Upper lobe of left lung (tissue), 6 donors: ENCODE measurements at regions not wholly inside any gene's neighbourhood (a gene's known extent, or its start where the extent isn't known, plus 50 kb on each side); places are given as distances from the start of the nearest gene placed in this dataset.

ENCODE experiments used
- ATAC-seq, 2 donors: fragments of 200-7000 bp; cut with Tn5 transposase; one replicate each; pipeline ENCODE4 v1.9.1; 2022; ENCODE audit warnings: mild to moderate bottlenecking in 2 of 2, moderate library complexity in 2 of 2; ENCODE audit not compliant: low FRiP score in 2 of 2
- DNase-seq, 2 donors: peaks; one replicate each; pipeline ENCODE4 v3.0.0-alpha.2; 2019 to 2020
- H3K27ac ChIP-seq, 4 donors: fragments of 200-600 bp; sonication (generic); one replicate each; pipeline ENCODE4 v1.5.1; 2016 to 2019
- H3K27me3 ChIP-seq, 4 donors: fragments of 200-600 bp; sonication (generic); one replicate each; pipeline ENCODE4 v1.5.1; 2017 to 2019
- H3K36me3 ChIP-seq, 4 donors: fragments of 200-600 bp; sonication (generic); one replicate each; pipeline ENCODE4 v1.5.1; 2016 to 2019
- H3K4me1 ChIP-seq, 4 donors: fragments of 200-600 bp; sonication (generic); one replicate each; pipeline ENCODE4 v1.5.1; 2018 to 2019
- H3K4me3 ChIP-seq, 4 donors: fragments of 200-600 bp; sonication (generic); one replicate each; pipeline ENCODE4 v1.5.1; 2017 to 2019; ENCODE audit warnings: mild to moderate bottlenecking in 2 of 4, moderate library complexity in 1 of 4
- H3K9me3 ChIP-seq, 4 donors: fragments of 200-600 bp; sonication (generic); one replicate each; pipeline ENCODE4 v1.5.1; 2018 to 2019
- CTCF ChIP-seq, 6 experiments: fragments of 450-650 bp in 4 of 6; fragments of 200-600 bp in 2 of 6; sonication (generic) in 2 of 6; IDR thresholded peaks; one replicate each; pipeline ENCODE4 v1.5.1; 2016 to 2019; ENCODE audit warnings: antibody characterized with exemption in 6 of 6
- EP300 ChIP-seq, 4 donors: sonication (generic); formaldehyde crosslinking; IDR thresholded peaks; one replicate each; pipeline ENCODE4 v1.5.1; 2017; ENCODE audit warnings: antibody characterized with exemption in 4 of 4, control low read depth in 2 of 4
- POLR2A ChIP-seq, 4 donors: fragments of 450-650 bp; IDR thresholded peaks; one replicate each; pipeline ENCODE4 v1.5.1; 2016 to 2017; ENCODE audit warnings: antibody characterized with exemption in 4 of 4, mild to moderate bottlenecking in 2 of 4
- POLR2AphosphoS5 ChIP-seq, 2 donors: sonication (generic); formaldehyde crosslinking; IDR thresholded peaks; one replicate each; pipeline ENCODE4 v1.5.1; 2017; ENCODE audit warnings: antibody characterized with exemption in 2 of 2
- WGBS, 2 donors: methylation state at CpG; one replicate each; pipeline ENCODE4 v1.1.5; 2017 to 2018; 5-methylcytosine and 5-hydroxymethylcytosine counted together
- donor health status: DM: no; HTN: no; CAD: no; lungs with moderate emphysema.
- donor health status: DM: no; HTN: yes; CAD: no; lungs with severe emphysema.

GRCh38 chr6:44500074-44500473 is 112.6 kb downstream of the CDC5L start:
- H3K4me1 ChIP-seq: no peaks in the 10 kb centered on the region
- ATAC-seq: no peak
- WGBS, 2 donors: 98% methylated on average over 6 of the region's 6 CpGs
- TF ChIP-seq POLR2AphosphoS5 (IDR thresholded peaks at IDR 0.05): no peak
- no peak for TF ChIP-seq EP300 (IDR thresholded peaks at IDR 0.05)
- no peak for TF ChIP-seq CTCF (IDR thresholded peaks at IDR 0.05)
- TF ChIP-seq POLR2A (IDR thresholded peaks at IDR 0.05): no peak
- H3K27ac ChIP-seq: no peak overlapping the region
- H3K27me3 ChIP-seq: no peaks in the 10 kb centered on the region
- H3K4me3 ChIP-seq: no peak overlapping the region
- no peak for DNase-seq
- no peaks in the 10 kb centered on the region for H3K36me3 ChIP-seq
- H3K9me3 ChIP-seq: no peaks in the 10 kb centered on the region

GRCh38 chr6:44503471-44503870 is 116.0 kb downstream of the CDC5L start:
- no peak overlapping the region for H3K4me3 ChIP-seq
- ATAC-seq: no peak
- TF ChIP-seq POLR2AphosphoS5 (IDR thresholded peaks at IDR 0.05) (no peak), POLR2A (IDR thresholded peaks at IDR 0.05) (no peak), CTCF (IDR thresholded peaks at IDR 0.05) (no peak), EP300 (IDR thresholded peaks at IDR 0.05) (no peak)
- no peak overlapping the region for H3K27ac ChIP-seq
- H3K4me1 ChIP-seq: no peaks in the 10 kb centered on the region
- no peaks in the 10 kb centered on the region for H3K27me3 ChIP-seq
- no peaks in the 10 kb centered on the region for H3K36me3 ChIP-seq
- 83 to 87% methylated on average over 4 of the region's 4 CpGs for WGBS, 2 donors
- no peaks in the 10 kb centered on the region for H3K9me3 ChIP-seq
- DNase-seq: no peak

GRCh38 chr6:44504301-44504791 is 116.8 kb downstream of the CDC5L start:
- no peaks in the 10 kb centered on the region for H3K4me1 ChIP-seq
- no peaks in the 10 kb centered on the region for H3K27me3 ChIP-seq
- TF ChIP-seq CTCF (IDR thresholded peaks at IDR 0.05) (no peak), POLR2A (IDR thresholded peaks at IDR 0.05) (no peak), POLR2AphosphoS5 (IDR thresholded peaks at IDR 0.05) (no peak), EP300 (IDR thresholded peaks at IDR 0.05) (no peak)
- DNase-seq (no peak), ATAC-seq (no peak)
- no peak overlapping the region for H3K27ac ChIP-seq
- H3K9me3 ChIP-seq: no peaks in the 10 kb centered on the region
- H3K4me3 ChIP-seq: no peak overlapping the region
- WGBS, 2 donors: 38 to 42% methylated on average over 5 of the region's 5 CpGs
- H3K36me3 ChIP-seq: no peaks in the 10 kb centered on the region

- Histone ChIP-seq H3K27ac (no peak overlapping the region), H3K27me3 (no peaks in the 10 kb centered on the region), H3K4me3 (no peak overlapping the region), H3K4me1 (no peaks in the 10 kb centered on the region), H3K9me3 (no peaks in the 10 kb centered on the region), H3K36me3 (no peaks in the 10 kb centered on the region)
- TF ChIP-seq CTCF (IDR thresholded peaks at IDR 0.05) (no peak), POLR2AphosphoS5 (IDR thresholded peaks at IDR 0.05) (no peak), POLR2A (IDR thresholded peaks at IDR 0.05) (no peak), EP300 (IDR thresholded peaks at IDR 0.05) (no peak)
- ATAC-seq (no peak), DNase-seq (no peak)
- WGBS, 2 donors: 84 to 94% methylated on average over 4 of the region's 4 CpGs
These were observed 118.2 kb downstream of the CDC5L start for GRCh38 chr6:44505751-44506150.

- no peaks in the 10 kb centered on the region for H3K36me3 ChIP-seq
- H3K9me3 ChIP-seq: no peaks in the 10 kb centered on the region
- H3K27me3 ChIP-seq: no peaks in the 10 kb centered on the region
- WGBS, 2 donors: 85 to 96% methylated on average over 1 of the region's 1 CpG
- H3K27ac ChIP-seq: no peak overlapping the region
- H3K4me3 ChIP-seq: no peak overlapping the region
- DNase-seq: no peak
- no peak for TF ChIP-seq POLR2A (IDR thresholded peaks at IDR 0.05)
- TF ChIP-seq EP300 (IDR thresholded peaks at IDR 0.05): no peak
- TF ChIP-seq CTCF (IDR thresholded peaks at IDR 0.05): no peak
- no peak for TF ChIP-seq POLR2AphosphoS5 (IDR thresholded peaks at IDR 0.05)
- H3K4me1 ChIP-seq: no peaks in the 10 kb centered on the region
- ATAC-seq: no peak
These were observed 119.5 kb downstream of the CDC5L start for GRCh38 chr6:44507014-44507413.
